Type B pancreatic cell (in vitro differentiated cells): ENCODE measurements at regions not wholly inside any gene's neighbourhood (a gene's known extent, or its start where the extent isn't known, plus 50 kb on each side); places are given as distances from the start of the nearest gene placed in this dataset.

Experiments
- DNase-seq: peaks from one replicate; pipeline ENCODE4 v3.0.0; 2021; ENCODE audit warnings: mixed read lengths; ENCODE audit not compliant: unreplicated experiment; ENCODE audit errors: extremely low spot score
- H3K27ac Mint-ChIP-seq: 2 replicates; pipeline ENCODE4 v1.8.0; 2021; ENCODE audit warnings: mild to moderate bottlenecking, mixed read lengths
- H3K27me3 Mint-ChIP-seq: 2 replicates; pipeline ENCODE4 v1.8.0; 2021; ENCODE audit warnings: mixed read lengths
- H3K36me3 Mint-ChIP-seq: 2 replicates; pipeline ENCODE4 v1.8.0; 2021; ENCODE audit warnings: mixed read lengths
- H3K4me1 Mint-ChIP-seq: one replicate; pipeline ENCODE4 v1.8.0; 2021; ENCODE audit warnings: mixed read lengths; ENCODE audit not compliant: unreplicated experiment
- H3K4me3 Mint-ChIP-seq: 2 replicates; pipeline ENCODE4 v1.8.0; 2021; ENCODE audit warnings: mild to moderate bottlenecking, mixed read lengths
- H3K9me3 Mint-ChIP-seq: 2 replicates; pipeline ENCODE4 v1.8.0; 2021; ENCODE audit warnings: mixed read lengths
- CTCF ChIP-seq: fragments of 200-600 bp; sonication (generic); conservative IDR thresholded peaks from 2 replicates; pipeline ENCODE4 v1.5.0; 2021; ENCODE audit warnings: antibody characterized with exemption, mild to moderate bottlenecking

DNA sequence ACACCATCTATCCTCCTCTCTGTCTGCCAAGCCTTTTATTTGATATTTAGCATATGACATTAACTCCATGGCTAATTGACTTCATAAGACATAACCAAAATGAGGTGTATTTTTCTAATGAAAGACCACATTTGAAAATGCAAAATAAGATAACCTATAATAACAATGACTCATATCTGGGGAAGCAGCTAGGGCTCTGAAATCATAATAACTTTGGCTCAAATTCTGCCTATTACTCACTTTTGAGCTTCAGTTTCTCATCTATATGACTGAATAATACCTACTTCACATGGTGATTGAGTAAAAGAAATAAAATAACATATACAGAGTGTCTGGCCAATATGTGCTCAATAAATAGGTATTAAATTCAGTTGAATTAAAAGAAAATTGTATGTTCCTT lies 1419.8 kb upstream of the TENM4 start:
- H3K27me3 Mint-ChIP-seq: no peaks in the 10 kb centered on the region
- TF ChIP-seq CTCF: no peak
- no peaks in the 10 kb centered on the region for H3K9me3 Mint-ChIP-seq
- DNase-seq: no peak
- H3K4me1 Mint-ChIP-seq: no peaks in the 10 kb centered on the region
- no peaks in the 10 kb centered on the region for H3K36me3 Mint-ChIP-seq
- H3K27ac Mint-ChIP-seq: no peak overlapping the region
- H3K4me3 Mint-ChIP-seq: no peak overlapping the region

GRCh38 chr11:80856066-80856465 lies 1415.2 kb upstream of the TENM4 start:
- no peaks in the 10 kb centered on the region for H3K36me3 Mint-ChIP-seq

DNA sequence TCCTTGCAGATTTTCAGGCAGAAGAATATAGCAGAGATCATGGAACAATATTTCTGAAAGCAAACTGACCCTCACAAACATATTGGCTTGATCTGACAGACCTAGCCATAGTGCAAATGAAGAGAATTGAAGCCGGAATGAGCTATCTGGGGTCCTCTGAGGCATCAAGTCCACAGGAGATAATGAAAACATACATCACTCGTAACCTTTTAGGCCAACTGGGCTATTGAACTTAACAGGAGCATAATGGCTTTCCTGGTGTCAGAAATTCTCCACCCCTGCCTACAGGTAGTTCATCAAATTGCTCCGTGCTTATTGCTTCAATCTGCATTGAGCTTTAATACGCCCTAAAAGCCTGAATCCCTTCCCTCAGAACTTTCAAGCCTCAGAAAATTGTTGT lies 1414.6 kb upstream of the TENM4 start:
- no peak for TF ChIP-seq CTCF
- Mint-ChIP-seq H3K4me3 (no peak overlapping the region), H3K4me1 (peaks cover 3% of the 10 kb centered on the region), H3K27me3 (no peaks in the 10 kb centered on the region), H3K9me3 (no peaks in the 10 kb centered on the region), H3K27ac (no peak overlapping the region), H3K36me3 (no peaks in the 10 kb centered on the region)
- no peak for DNase-seq

More at GRCh38 chr11:80856066-80856465, 1415.2 kb upstream of the TENM4 start:
- Mint-ChIP-seq H3K27me3 (no peaks in the 10 kb centered on the region), H3K9me3 (no peaks in the 10 kb centered on the region), H3K27ac (no peak overlapping the region), H3K4me1 (peaks cover 3% of the 10 kb centered on the region), H3K4me3 (no peak overlapping the region)
- TF ChIP-seq CTCF: no peak
- no peak for DNase-seq

DNA sequence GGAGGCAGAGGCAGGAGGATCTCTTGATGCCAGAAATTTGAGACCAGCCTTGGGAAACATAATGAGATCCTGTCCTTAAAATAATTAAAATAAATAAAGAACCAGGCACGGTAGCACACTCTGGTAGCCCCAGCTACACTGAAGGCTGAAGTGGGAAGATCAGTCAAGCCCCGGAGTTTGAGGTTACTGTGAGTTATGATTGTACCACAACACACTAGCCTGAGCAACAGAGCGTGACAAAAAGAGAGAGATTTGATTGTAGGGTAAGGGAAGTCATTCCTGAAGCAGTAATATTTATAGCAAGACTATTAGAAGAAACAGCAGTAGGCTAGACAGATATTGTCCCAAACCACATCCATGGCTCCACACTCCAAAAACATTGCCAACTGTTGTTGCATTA lies 1408.4 kb upstream of the TENM4 start:
- H3K27ac Mint-ChIP-seq: no peak overlapping the region
- no peaks in the 10 kb centered on the region for H3K27me3 Mint-ChIP-seq
- no peaks in the 10 kb centered on the region for H3K9me3 Mint-ChIP-seq
- no peaks in the 10 kb centered on the region for H3K36me3 Mint-ChIP-seq
- H3K4me3 Mint-ChIP-seq: no peak overlapping the region
- H3K4me1 Mint-ChIP-seq: peaks cover 4% of the 10 kb centered on the region
- no peak for TF ChIP-seq CTCF
- no peak for DNase-seq

DNA sequence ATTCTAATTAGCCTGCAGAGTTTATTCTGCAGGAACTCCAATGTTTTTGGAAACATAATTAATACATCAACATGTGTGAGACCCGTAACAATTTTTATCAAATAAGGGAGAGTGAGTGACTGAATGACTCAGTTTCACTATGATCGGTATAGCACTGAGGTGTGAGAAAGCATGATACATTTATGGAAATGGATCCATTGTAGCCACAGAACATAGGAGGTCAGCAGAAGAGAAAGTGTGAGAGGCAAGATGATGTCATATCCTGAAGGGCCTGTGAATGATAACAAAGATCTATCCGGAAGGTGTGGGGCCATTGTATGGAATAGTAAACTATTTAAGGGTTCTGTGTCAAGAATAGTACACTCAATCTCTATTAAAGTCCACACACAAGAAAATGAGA lies 1406.1 kb upstream of the TENM4 start:
- Mint-ChIP-seq H3K36me3 (no peaks in the 10 kb centered on the region), H3K27me3 (no peaks in the 10 kb centered on the region), H3K27ac (no peak overlapping the region), H3K9me3 (no peaks in the 10 kb centered on the region), H3K4me3 (no peak overlapping the region), H3K4me1 (peaks cover 4% of the 10 kb centered on the region)
- no peak for TF ChIP-seq CTCF
- no peak for DNase-seq

DNA sequence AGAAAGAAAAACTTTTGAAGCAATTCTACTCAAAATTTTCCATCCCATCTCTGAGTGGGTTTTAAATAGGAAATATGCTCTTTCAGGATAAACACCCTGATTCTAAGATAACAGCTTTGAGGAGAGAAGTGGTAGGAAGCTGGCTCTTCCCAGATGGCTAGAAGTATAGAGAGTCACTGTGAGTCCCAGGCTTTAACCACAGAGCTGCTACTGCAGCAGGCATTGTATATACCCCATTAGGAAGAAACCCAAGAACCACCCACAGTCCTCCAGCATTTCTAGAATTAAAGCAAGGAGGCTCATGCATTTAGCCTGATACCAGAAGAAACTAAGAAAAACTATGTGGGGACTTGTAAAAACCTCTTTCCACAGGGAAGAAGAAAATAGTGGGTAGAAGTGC lies 1405.6 kb upstream of the TENM4 start:
- H3K9me3 Mint-ChIP-seq: no peaks in the 10 kb centered on the region
- H3K27ac Mint-ChIP-seq: no peak overlapping the region
- H3K27me3 Mint-ChIP-seq: no peaks in the 10 kb centered on the region
- H3K36me3 Mint-ChIP-seq: no peaks in the 10 kb centered on the region
- H3K4me3 Mint-ChIP-seq: no peak overlapping the region
- H3K4me1 Mint-ChIP-seq: peaks cover 4% of the 10 kb centered on the region
- no peak for TF ChIP-seq CTCF
- no peak for DNase-seq
